Myocyte (in vitro differentiated cells): ENCODE measurements at regions not wholly inside any gene's neighbourhood (a gene's known extent, or its start where the extent isn't known, plus 50 kb on each side); places are given as distances from the start of the nearest gene placed in this dataset.

Source experiments
- DNase-seq: peaks from one replicate; pipeline ENCODE4 v3.0.0-alpha.2; 2012; ENCODE audit warnings: low read depth

GRCh38 chr22:49721211-49721763, 106.4 kb downstream of the BRD1 start:
- DNase-seq: no peak

GRCh38 chr22:49720279-49720959, 107.3 kb downstream of the BRD1 start:
- DNase-seq: no peak

GRCh38 chr22:49719046-49719445, 108.6 kb downstream of the BRD1 start:
- DNase-seq: peak; percentile 84

GRCh38 chr22:49718396-49718795, 109.3 kb downstream of the BRD1 start:
- no peak for DNase-seq

GRCh38 chr22:49717322-49717919, 110.3 kb downstream of the BRD1 start:
- DNase-seq: no peak

GRCh38 chr22:49716441-49716840, 111.2 kb downstream of the BRD1 start:
- DNase-seq: no peak

GRCh38 chr22:49715450-49715849, 112.2 kb downstream of the BRD1 start:
- DNase-seq: no peak

- no peak for DNase-seq
Measured at GRCh38 chr22:49713003-49713402, 114.7 kb downstream of the BRD1 start.

- DNase-seq: peak; percentile 19
Measured at GRCh38 chr22:49712195-49712791, 115.4 kb downstream of the BRD1 start.

- DNase-seq: no peak
Measured at GRCh38 chr22:49710746-49711145, 116.9 kb downstream of the BRD1 start.

- no peak for DNase-seq
Measured at GRCh38 chr22:49709464-49709863, 118.2 kb downstream of the BRD1 start.

- no peak for DNase-seq
Measured at GRCh38 chr22:49705972-49706352, 121.7 kb downstream of the BRD1 start.

- DNase-seq: no peak
Measured at GRCh38 chr22:49705216-49705971, 122.3 kb downstream of the BRD1 start.

- DNase-seq: no peak
Measured at GRCh38 chr22:49704345-49705215, 123.1 kb downstream of the BRD1 start.

- no peak for DNase-seq
Measured at GRCh38 chr22:49703990-49704344, 123.7 kb downstream of the BRD1 start.

GRCh38 chr22:49703505-49703904, 124.2 kb downstream of the BRD1 start:
- no peak for DNase-seq

- no peak for DNase-seq
Measured at GRCh38 chr22:49702068-49702397, 125.6 kb downstream of the BRD1 start.

- no peak for DNase-seq
Measured at GRCh38 chr22:49701380-49702067, 126.1 kb downstream of the BRD1 start.

GRCh38 chr22:49699928-49700498, 127.7 kb downstream of the BRD1 start:
- DNase-seq: no peak

- no peak for DNase-seq
Measured at GRCh38 chr22:49699476-49699875, 128.2 kb downstream of the BRD1 start.
